ENCODE measurements at regions not wholly inside any gene's neighbourhood (a gene's known extent, or its start where the extent isn't known, plus 50 kb on each side); places are given as distances from the start of the nearest gene placed in this dataset.
"Not testable (repeated sequence)": the region's sequence is repeated elsewhere in the genome, so short reads cannot be mapped to it uniquely, and the experiment has no call there.

- Mint-ChIP-seq H3K27ac (ENCODE audit: unreplicated experiment) (peak overlapping the region; percentile 49), H3K9me3 (ENCODE audit: unreplicated experiment) (no peaks in the 10 kb centered on the region)
These were observed 146.1 kb upstream of the BCHE start for GRCh38 chr3:165983284-165983683.

DNA sequence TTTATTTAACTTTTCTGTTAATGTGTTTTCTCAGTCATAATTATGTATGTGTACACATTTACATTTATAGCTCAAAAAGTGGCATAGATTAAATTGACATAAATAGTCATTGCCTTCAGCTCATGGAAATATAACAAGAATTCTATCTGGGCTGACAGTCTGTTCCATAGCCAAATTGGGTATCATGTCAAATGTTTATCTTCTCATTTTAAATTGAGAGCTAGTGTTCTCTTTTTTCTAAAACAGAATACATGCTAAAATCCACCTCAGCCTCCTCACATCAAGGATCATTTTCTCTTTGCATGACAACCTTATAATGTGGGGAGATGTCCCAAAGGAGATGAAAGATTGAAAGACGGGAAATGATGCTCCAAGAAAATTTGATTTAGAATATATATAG lies 144.1 kb upstream of the BCHE start:
- Mint-ChIP-seq H3K27me3 (ENCODE audit: unreplicated experiment) (no peaks in the 10 kb centered on the region), H3K36me3 (ENCODE audit: low read depth, unreplicated experiment) (no peaks in the 10 kb centered on the region), H3K4me1 (ENCODE audit: unreplicated experiment) (peaks cover 11% of the 10 kb centered on the region), H3K9me3 (ENCODE audit: unreplicated experiment) (no peaks in the 10 kb centered on the region), H3K27ac (ENCODE audit: unreplicated experiment) (no peak overlapping the region), H3K4me3 (ENCODE audit: unreplicated experiment) (no peak overlapping the region)
- TF ChIP-seq, protein P1, sequence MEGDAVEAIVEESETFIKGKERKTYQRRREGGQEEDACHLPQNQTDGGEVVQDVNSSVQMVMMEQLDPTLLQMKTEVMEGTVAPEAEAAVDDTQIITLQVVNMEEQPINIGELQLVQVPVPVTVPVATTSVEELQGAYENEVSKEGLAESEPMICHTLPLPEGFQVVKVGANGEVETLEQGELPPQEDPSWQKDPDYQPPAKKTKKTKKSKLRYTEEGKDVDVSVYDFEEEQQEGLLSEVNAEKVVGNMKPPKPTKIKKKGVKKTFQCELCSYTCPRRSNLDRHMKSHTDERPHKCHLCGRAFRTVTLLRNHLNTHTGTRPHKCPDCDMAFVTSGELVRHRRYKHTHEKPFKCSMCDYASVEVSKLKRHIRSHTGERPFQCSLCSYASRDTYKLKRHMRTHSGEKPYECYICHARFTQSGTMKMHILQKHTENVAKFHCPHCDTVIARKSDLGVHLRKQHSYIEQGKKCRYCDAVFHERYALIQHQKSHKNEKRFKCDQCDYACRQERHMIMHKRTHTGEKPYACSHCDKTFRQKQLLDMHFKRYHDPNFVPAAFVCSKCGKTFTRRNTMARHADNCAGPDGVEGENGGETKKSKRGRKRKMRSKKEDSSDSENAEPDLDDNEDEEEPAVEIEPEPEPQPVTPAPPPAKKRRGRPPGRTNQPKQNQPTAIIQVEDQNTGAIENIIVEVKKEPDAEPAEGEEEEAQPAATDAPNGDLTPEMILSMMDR (IDR thresholded peaks at IDR 0.05; ENCODE audit: unreplicated experiment): no peak
- no peak for DNase-seq (ENCODE audit: low spot score)

More at GRCh38 chr3:165983284-165983683, 146.1 kb upstream of the BCHE start:
- DNase-seq (ENCODE audit: low spot score): no peak
- no peak overlapping the region for H3K4me3 Mint-ChIP-seq (ENCODE audit: unreplicated experiment)
- TF ChIP-seq, protein P1 (IDR thresholded peaks at IDR 0.05; ENCODE audit: unreplicated experiment): no peak
- H3K27me3 Mint-ChIP-seq (ENCODE audit: unreplicated experiment): no peaks in the 10 kb centered on the region
- peaks cover 11% of the 10 kb centered on the region for H3K4me1 Mint-ChIP-seq (ENCODE audit: unreplicated experiment)
- no peaks in the 10 kb centered on the region for H3K36me3 Mint-ChIP-seq (ENCODE audit: low read depth, unreplicated experiment)

DNA sequence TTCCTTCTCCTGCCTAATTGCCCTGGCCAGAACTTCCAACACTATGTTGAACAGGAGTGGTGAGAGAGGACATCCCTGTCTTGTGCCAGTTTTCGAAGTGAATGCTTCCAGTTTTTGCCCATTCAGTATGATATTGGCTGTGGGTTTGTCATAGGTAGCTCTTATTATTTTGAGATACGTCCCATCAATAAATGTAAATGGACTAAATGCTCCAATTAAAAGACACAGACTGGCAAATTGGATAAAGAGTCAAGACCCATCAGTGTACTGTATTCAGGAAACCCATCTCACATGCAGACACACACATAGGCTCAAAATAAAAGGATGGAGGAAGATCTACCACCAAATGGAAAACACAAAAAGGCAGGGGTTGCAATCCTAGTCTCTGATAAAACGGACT lies 123.6 kb upstream of the BCHE start:
- not testable (repeated sequence) for H3K4me1 Mint-ChIP-seq (ENCODE audit: unreplicated experiment); H3K36me3 Mint-ChIP-seq (ENCODE audit: low read depth, unreplicated experiment); H3K9me3 Mint-ChIP-seq (ENCODE audit: unreplicated experiment); H3K27ac Mint-ChIP-seq (ENCODE audit: unreplicated experiment); DNase-seq (ENCODE audit: low spot score); H3K4me3 Mint-ChIP-seq (ENCODE audit: unreplicated experiment); H3K27me3 Mint-ChIP-seq (ENCODE audit: unreplicated experiment)

- no peak for DNase-seq (ENCODE audit: low spot score)
- TF ChIP-seq, protein P1 (IDR thresholded peaks at IDR 0.05; ENCODE audit: unreplicated experiment): no peak
- no peaks in the 10 kb centered on the region for H3K4me1 Mint-ChIP-seq (ENCODE audit: unreplicated experiment)
- no peaks in the 10 kb centered on the region for H3K9me3 Mint-ChIP-seq (ENCODE audit: unreplicated experiment)
- no peak overlapping the region for H3K27ac Mint-ChIP-seq (ENCODE audit: unreplicated experiment)
- H3K27me3 Mint-ChIP-seq (ENCODE audit: unreplicated experiment): no peaks in the 10 kb centered on the region
- H3K36me3 Mint-ChIP-seq (ENCODE audit: low read depth, unreplicated experiment): no peaks in the 10 kb centered on the region
- no peak overlapping the region for H3K4me3 Mint-ChIP-seq (ENCODE audit: unreplicated experiment)
These were observed 116.9 kb upstream of the BCHE start for GRCh38 chr3:165954171-165954570.

GRCh38 chr3:165946360-165946759 lies 109.1 kb upstream of the BCHE start:
- no peaks in the 10 kb centered on the region for H3K36me3 Mint-ChIP-seq (ENCODE audit: low read depth, unreplicated experiment)
- H3K4me1 Mint-ChIP-seq (ENCODE audit: unreplicated experiment): no peaks in the 10 kb centered on the region
- no peak for DNase-seq (ENCODE audit: low spot score)
- TF ChIP-seq, protein P1 (IDR thresholded peaks at IDR 0.05; ENCODE audit: unreplicated experiment): no peak
- H3K9me3 Mint-ChIP-seq (ENCODE audit: unreplicated experiment): no peaks in the 10 kb centered on the region
- H3K27ac Mint-ChIP-seq (ENCODE audit: unreplicated experiment): no peak overlapping the region
- no peak overlapping the region for H3K4me3 Mint-ChIP-seq (ENCODE audit: unreplicated experiment)
- no peaks in the 10 kb centered on the region for H3K27me3 Mint-ChIP-seq (ENCODE audit: unreplicated experiment)

All from endothelial cell (in vitro differentiated cells).